Stomach (tissue), 8 donors: ENCODE measurements at regions not wholly inside any gene's neighbourhood (a gene's known extent, or its start where the extent isn't known, plus 50 kb on each side); places are given as distances from the start of the nearest gene placed in this dataset.
"Not testable (repeated sequence)": the region's sequence is repeated elsewhere in the genome, so short reads cannot be mapped to it uniquely, and the experiment has no call there.

Source experiments
- DNase-seq, 2 donors: peaks; one replicate each; pipeline versions ENCODE4 v3.0.0 to v3.0.0-alpha.2; 2013 to 2019
- H3K27ac ChIP-seq, 5 donors: fragments of 200-600 bp in 4 of 5; sonication (generic) in 4 of 5; one replicate each; pipeline ENCODE4 v1.5.1; 2013 to 2019; ENCODE audit warnings: mild to moderate bottlenecking in 1 of 5, moderate library complexity in 1 of 5
- H3K27me3 ChIP-seq, 3 donors: fragments of 200-600 bp; sonication (generic); one replicate each; pipeline ENCODE4 v1.5.1; 2017 to 2019; ENCODE audit warnings: mixed run types in 1 of 3
- H3K36me3 ChIP-seq, 4 donors: fragments of 200-600 bp; sonication (generic); 1 replicate in 3 of 4; 2 replicates in 1 of 4; pipeline ENCODE4 v1.5.1; 2016 to 2019
- H3K4me1 ChIP-seq, 4 donors: fragments of 200-600 bp; sonication (generic); one replicate each; pipeline ENCODE4 v1.5.1; 2016 to 2019
- H3K4me3 ChIP-seq, 4 donors: fragments of 200-600 bp; sonication (generic) in 3 of 4; one replicate each; pipeline ENCODE4 v1.5.1; 2016 to 2019; ENCODE audit warnings: mild to moderate bottlenecking in 1 of 4
- H3K9me3 ChIP-seq, 4 donors: fragments of 200-600 bp; sonication (generic); one replicate each; pipeline ENCODE4 v1.5.1; 2016 to 2019
- CTCF ChIP-seq, 7 experiments: fragments of 450-650 bp in 4 of 7; fragments of 200-600 bp in 3 of 7; sonication (generic) in 3 of 7; IDR thresholded peaks; one replicate each; pipeline ENCODE4 v1.5.1; 2016 to 2019; ENCODE audit warnings: antibody characterized with exemption in 7 of 7, control low read depth in 2 of 7, mild to moderate bottlenecking in 1 of 7
- EP300 ChIP-seq: sonication (generic); formaldehyde crosslinking; IDR thresholded peaks from one replicate; pipeline ENCODE4 v1.6.1; 2017; ENCODE audit warnings: antibody characterized with exemption
- POLR2A ChIP-seq, 4 donors: fragments of 450-650 bp; IDR thresholded peaks; one replicate each; pipeline ENCODE4 v1.6.1; 2016; ENCODE audit warnings: antibody characterized with exemption in 4 of 4, control low read depth in 2 of 4, mild to moderate bottlenecking in 1 of 4, moderate library complexity in 1 of 4
- POLR2AphosphoS5 ChIP-seq, 3 donors: sonication (generic); formaldehyde crosslinking; IDR thresholded peaks; one replicate each; pipeline ENCODE4 v1.6.1; 2016; ENCODE audit warnings: antibody characterized with exemption in 3 of 3
- WGBS, 5 donors: extraction: QIAGEN DNeasy Blood & Tissue Kit in 3 of 5; methylation state at CpG; one replicate each; pipeline versions ENCODE4 v1.1.5 to v1.1.7; 2013 to 2018; 5-methylcytosine and 5-hydroxymethylcytosine counted together
- intact Hi-C: fragments of 100-400 bp; cut with DNase I; formaldehyde crosslinking; loops from one replicate; pipeline ENCODE4 v1.15.1; 2023; ENCODE audit warnings: low total_unique reads
- donor health status: healthy with polysubstance abuse.
- donor health status: Bipolar disorder and iron deficiency.
- donor health status: healthy.

DNA sequence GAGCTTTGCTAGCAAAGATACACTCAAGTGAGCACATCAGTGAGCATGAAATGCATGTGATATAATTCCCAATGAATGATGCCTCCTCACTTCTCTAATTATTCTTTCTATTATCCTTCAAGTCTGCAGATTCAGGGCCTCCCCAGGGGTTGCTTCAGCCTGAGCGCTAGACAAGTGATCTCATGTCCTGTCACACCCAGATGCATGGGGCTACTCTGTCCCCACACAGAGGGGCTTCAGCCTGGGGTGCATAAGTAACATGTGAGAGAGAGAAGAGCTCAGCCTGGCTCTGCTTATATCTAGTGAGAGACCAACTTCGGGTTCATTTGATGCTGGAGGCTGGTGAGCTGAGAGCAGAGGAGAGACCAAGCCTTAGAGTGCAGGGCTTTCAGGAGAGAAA, 85.2 kb downstream of the VPREB1 start:
- peaks cover 0 to 71% (median 14%) of the 10 kb centered on the region in 3 donors for H3K27me3 ChIP-seq
- no peaks in the 10 kb centered on the region for H3K4me1 ChIP-seq
- no peak overlapping the region for H3K27ac ChIP-seq
- H3K9me3 ChIP-seq, result peaks cover 0 to 3% (median 0%) of the 10 kb centered on the region in 4 donors
- TF ChIP-seq POLR2AphosphoS5 (IDR thresholded peaks at IDR 0.05) (no peak), EP300 (no peak), POLR2A (IDR thresholded peaks at IDR 0.05) (no peak), CTCF (IDR thresholded peaks at IDR 0.05) (no peak)
- WGBS, 5 donors, result 54 to 85% (median 70%) methylated on average over 2 of the region's 2 CpGs
- no peak for DNase-seq
- intact Hi-C loops, result no loop called here
- H3K4me3 ChIP-seq, result no peak overlapping the region
- H3K36me3 ChIP-seq, result no peaks in the 10 kb centered on the region

GRCh38 chr22:22335640-22336039, 91.1 kb downstream of the VPREB1 start:
- 56 to 83% (median 77%) methylated on average over 5 of the region's 5 CpGs for WGBS, 5 donors

DNA sequence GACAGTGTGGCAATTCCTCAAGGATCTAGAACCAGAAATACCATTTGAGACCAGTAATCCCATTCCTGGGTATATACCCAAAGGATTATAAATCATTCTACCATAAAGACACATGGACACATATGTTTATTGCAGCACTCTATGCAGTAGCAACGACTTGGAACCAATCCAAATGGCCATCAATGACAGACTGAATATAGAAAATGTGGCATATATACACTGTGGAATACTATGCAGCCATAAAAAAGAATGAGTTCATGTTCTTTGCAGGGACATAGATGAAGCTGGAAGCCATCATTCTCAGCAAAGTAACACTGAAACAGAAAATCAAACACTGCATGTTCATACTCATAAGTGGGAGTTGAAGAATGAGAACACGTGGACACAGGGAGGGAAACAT, 91.7 kb downstream of the VPREB1 start:
- Histone ChIP-seq H3K27me3 (peaks cover 0 to 38% (median 0%) of the 10 kb centered on the region in 3 donors), H3K9me3 (peaks cover 0 to 15% (median 2%) of the 10 kb centered on the region in 4 donors)
- intact Hi-C loops, H3K36me3 ChIP-seq, H3K4me1 ChIP-seq, DNase-seq, H3K4me3 ChIP-seq, H3K27ac ChIP-seq: not testable (repeated sequence)
- 36 to 45% (median 43%) methylated on average over 2 of the region's 2 CpGs for WGBS, 5 donors

More at GRCh38 chr22:22335640-22336039, 91.1 kb downstream of the VPREB1 start:
- H3K27me3 ChIP-seq, result peaks cover 0 to 45% (median 5%) of the 10 kb centered on the region in 3 donors
- H3K36me3 ChIP-seq, DNase-seq, H3K4me1 ChIP-seq, intact Hi-C loops, H3K27ac ChIP-seq, H3K4me3 ChIP-seq: not testable (repeated sequence)
- peaks cover 0 to 15% (median 2%) of the 10 kb centered on the region in 4 donors for H3K9me3 ChIP-seq

GRCh38 chr22:22338778-22339177, 94.2 kb downstream of the VPREB1 start:
- H3K36me3 ChIP-seq, intact Hi-C loops, DNase-seq, H3K27ac ChIP-seq, H3K4me3 ChIP-seq, H3K4me1 ChIP-seq: not testable (repeated sequence)
- Histone ChIP-seq H3K27me3 (peaks cover 0 to 22% (median 0%) of the 10 kb centered on the region in 3 donors), H3K9me3 (peaks cover 0 to 15% (median 2%) of the 10 kb centered on the region in 4 donors)
- 67 to 79% (median 72%) methylated on average over 3 of the region's 3 CpGs for WGBS, 5 donors

DNA sequence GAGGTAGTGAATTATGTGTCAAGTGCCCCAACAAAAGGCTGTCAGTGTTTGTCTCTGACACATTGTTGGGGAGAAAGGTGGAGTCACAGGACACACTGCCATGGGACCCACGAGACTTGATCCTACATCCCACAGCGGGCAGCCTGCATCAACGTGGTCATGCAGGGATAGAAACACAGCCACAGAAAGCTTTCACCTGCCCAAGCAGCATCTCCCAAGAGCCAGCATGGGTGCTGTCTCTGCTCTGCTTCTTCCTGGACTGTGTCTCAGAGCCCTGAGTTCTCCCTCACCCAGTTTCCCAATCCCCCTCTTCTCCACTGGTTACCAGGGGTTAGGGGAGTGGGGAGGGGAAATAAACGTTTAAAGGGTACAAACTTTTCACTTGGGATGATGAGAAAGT, 97.2 kb downstream of the VPREB1 start:
- intact Hi-C loops, result no loop called here
- Histone ChIP-seq H3K27me3 (peaks cover 0 to 18% (median 0%) of the 10 kb centered on the region in 3 donors), H3K27ac (no peak overlapping the region), H3K4me1 (peaks cover 0 to 7% (median 2%) of the 10 kb centered on the region in 4 donors), H3K36me3 (no peaks in the 10 kb centered on the region), H3K4me3 (no peak overlapping the region), H3K9me3 (no peaks in the 10 kb centered on the region)
- no peak for DNase-seq
- TF ChIP-seq CTCF (IDR thresholded peaks at IDR 0.05) (no peak), EP300 (no peak), POLR2A (IDR thresholded peaks at IDR 0.05) (no peak), POLR2AphosphoS5 (IDR thresholded peaks at IDR 0.05) (no peak)
- 56 to 75% (median 65%) methylated on average over 4 of the region's 4 CpGs for WGBS, 5 donors

DNA sequence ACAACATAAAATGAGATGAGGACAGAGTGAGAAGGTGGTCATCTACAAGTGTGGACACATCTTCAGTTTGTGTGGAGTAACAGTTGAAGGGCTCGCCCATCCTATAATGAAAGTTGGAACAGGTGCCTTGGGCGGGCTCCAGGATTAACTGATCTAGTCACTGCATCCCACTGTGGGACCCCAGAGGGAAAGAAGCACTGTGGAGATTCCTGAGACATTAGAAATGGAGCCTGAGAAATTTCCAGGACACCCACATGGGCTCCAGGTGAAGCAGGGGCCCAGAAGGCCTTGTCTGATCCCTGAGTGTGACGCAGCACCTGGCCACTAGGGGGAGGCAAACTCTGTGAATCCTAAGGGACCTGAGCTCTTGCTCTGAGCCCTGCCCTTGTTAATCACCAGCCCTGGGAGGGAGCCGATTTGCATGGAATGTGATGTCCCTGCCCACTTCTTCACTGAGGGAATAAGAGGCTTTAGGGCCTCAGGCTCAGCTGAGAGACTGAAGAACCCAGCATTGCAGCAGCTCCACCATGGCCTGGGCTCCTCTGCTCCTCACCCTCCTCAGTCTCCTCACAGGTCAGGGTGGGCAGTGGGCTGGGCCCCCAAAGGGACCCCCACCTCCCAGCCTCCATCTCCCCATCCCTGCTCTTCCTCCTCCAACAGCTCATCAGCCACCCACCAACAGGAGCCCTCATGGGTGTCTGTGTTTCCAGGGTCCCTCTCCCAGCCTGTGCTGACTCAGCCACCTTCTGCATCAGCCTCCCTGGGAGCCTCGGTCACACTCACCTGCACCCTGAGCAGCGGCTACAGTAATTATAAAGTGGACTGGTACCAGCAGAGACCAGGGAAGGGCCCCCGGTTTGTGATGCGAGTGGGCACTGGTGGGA, 98.4 kb downstream of the VPREB1 start:
- no peak for TF ChIP-seq EP300
- TF ChIP-seq POLR2A (IDR thresholded peaks at IDR 0.05), result no peak
- peak in 5 of 7 experiments; percentile 13 to 84 (median 70) for TF ChIP-seq CTCF (IDR thresholded peaks at IDR 0.05)
- intact Hi-C loops, result no loop called here
- WGBS, 5 donors, result 58 to 69% (median 66%) methylated on average over 7 to 8 of the region's 8 CpGs
- H3K27me3 ChIP-seq, result peaks cover 0 to 24% (median 0%) of the 10 kb centered on the region in 3 donors
- H3K36me3 ChIP-seq, result no peaks in the 10 kb centered on the region
- H3K4me3 ChIP-seq, result no peak overlapping the region
- peaks cover 0 to 7% (median 2%) of the 10 kb centered on the region in 4 donors for H3K4me1 ChIP-seq
- H3K27ac ChIP-seq, result no peak overlapping the region
- H3K9me3 ChIP-seq, result no peaks in the 10 kb centered on the region
- peak; percentile 81 to 88 for DNase-seq
